HG03066 (cell line): ENCODE measurements at regions not wholly inside any gene's neighbourhood (a gene's known extent, or its start where the extent isn't known, plus 50 kb on each side); places are given as distances from the start of the nearest gene placed in this dataset.
"Not testable (repeated sequence)": the region's sequence is repeated elsewhere in the genome, so short reads cannot be mapped to it uniquely, and the experiment has no call there.

Source experiments
- ATAC-seq: cut with Tn5 transposase; IDR thresholded peaks from one replicate; pipeline ENCODE4 v1.9.1; 2021; ENCODE audit warnings: low read depth; ENCODE audit not compliant: unreplicated experiment

DNA sequence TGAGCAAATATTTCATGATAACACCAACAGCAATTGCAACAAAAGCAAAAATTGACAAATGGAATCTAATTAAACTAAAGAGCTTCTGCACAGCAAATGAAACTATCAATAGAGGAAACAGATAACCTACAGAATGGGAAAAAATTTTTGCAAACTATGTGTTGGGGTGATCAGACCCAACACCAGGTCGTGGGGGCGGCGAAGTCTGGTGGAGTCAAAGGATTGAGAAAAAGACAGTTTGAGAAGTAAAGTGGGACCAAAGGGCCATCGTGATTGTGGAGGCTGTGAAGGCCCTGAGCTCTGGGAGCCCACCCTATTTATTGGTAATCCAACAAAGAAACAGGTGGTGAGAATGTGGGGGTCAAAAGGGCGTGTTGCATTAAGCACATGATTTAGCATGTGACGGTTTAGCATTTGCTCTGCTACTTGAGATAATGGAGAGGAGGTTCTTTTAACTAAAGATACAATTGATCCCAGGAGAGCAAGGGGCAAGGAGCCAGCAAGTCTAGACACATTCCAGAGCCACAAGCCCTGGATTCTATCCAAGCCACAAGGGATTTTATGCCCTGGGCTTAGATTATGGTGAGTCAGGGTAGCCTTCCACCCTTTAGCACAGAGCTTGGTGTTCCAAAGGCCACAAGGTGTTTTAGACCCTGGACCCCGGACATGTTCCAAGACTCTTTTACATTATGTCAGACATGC, 65.5 kb upstream of the VLDLR start:
- not testable (repeated sequence) for ATAC-seq

DNA sequence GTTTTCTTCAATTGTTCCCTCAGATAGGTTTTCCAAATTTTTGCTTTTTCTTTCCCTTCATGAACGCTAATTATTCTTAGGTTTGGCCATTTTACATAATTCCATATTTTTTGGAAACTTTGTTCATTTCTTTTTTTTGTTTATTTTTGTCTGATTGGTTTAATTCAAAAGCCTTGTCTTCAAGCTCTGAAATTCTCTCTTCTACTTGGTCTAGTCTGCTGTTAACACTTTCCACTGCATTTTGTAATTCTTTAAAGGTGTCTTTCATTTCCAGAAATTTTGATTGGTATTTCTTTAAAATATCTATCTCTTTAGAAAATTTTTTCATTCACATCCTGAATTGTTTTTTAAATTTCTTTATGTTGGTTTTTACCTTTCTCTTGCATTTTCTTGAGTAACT, 63.9 kb upstream of the VLDLR start:
- no peak for ATAC-seq

DNA sequence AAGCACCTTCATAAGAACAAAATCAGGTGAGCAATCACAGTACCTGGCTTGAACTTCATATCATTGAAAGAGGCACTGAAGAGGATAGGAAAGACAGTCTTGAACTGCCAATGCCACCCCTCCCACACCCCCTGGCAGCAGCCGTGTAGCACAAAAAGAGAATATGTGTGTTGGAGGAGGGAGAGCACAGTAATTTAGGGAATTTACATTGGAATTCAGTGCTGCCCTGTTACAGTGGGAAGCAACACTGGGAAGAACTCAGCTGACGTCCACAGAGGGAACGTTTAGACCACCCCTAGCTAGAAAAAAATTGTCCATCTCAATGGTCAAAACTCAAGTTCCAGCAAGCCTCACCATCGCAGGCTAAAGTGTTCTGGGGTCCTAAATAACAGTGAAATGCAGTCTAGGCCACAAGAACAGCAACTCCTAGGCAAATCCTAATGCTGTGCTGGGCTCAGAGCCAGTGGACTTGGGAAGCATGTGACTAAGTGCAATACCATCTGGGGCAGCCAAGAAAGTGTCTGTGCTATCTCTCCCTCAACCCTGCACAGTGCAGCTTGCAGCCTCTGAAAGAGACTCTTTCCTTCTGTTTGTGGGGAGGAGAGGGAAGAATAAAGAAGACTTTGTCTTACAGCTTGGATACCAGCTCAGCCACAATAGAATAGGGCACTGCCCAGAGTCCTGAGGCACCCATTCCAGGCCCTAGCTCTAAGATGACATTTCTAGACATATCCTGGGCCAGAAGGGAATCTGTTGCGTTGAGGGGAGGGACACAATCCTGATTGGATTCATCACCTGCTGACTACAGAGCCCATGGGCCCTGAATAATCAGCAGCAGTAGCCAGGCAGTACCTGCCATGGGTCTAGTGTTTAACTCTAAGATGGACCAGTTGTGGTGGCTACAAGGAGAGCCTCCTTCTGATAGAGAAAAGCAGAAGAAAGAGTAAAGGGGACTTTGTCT, 62.1 kb upstream of the VLDLR start:
- no peak for ATAC-seq

DNA sequence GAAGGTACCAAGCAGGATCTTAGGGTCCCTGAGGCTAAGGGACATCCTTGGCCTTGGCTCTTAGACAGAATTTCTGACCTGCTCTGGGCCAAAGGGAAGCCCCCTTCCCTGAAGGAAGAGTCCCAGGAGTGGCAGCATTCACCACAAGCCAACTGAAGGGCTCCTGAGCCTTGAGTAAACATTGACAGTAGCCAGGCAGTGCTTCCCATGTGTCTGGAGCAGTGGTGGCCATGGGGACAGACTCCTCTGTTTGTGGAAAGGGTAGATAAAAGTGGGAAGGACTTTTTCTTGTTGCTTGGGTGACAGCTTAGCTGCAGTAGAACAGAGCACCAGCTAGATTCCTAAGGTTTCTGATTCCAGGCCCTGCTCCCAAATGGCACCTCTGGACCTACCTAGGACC, 61.4 kb upstream of the VLDLR start:
- no peak for ATAC-seq

DNA sequence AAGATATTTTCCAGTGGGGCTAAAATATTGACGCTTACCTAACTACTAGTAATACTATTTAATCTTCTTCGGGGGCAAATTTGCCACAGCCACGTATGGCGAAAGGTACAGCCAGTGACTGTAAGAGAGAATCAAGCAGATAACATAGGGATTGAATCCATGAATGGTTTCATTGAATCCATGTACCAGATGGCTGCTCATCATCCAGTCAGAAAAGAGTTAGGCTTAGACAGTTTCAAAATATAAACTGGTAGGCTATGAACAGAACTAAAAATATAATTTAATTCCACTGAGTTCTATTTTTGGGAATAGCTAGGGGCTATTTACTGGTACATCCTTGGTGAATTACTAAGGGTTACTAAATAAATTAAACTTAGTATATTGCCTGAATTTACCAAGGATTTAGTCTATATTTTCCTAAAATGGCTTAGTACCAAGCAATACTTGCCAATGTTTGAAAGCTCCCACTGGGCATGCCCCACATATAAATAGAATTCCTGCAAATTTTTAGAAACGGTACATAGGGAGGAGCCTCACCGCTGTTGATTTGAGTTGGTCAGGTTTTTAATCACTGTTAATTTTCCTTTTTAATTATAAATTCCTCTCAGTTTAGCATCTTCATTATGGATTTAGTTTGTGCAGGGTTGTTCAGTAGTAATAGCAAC, 55.8 kb upstream of the VLDLR start:
- no peak for ATAC-seq

DNA sequence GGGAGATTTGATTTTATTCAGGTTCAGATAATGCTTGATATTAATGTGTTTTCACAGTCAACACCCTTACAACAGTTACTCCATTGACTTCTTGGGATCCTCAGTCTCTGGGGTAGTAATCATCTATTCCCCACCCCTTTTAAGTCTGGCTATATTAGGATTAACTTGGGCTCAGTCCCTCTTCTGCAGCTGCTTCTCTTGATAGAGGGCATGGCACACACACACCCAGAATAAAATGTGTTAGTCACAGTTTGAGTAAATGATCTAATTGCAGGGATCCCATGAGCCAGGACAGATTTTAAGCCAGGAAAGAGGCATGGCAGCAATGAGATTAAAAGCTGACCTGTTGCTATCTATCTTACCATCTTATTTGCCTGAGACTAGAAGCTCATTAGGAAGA, 53.7 kb upstream of the VLDLR start:
- no peak for ATAC-seq

DNA sequence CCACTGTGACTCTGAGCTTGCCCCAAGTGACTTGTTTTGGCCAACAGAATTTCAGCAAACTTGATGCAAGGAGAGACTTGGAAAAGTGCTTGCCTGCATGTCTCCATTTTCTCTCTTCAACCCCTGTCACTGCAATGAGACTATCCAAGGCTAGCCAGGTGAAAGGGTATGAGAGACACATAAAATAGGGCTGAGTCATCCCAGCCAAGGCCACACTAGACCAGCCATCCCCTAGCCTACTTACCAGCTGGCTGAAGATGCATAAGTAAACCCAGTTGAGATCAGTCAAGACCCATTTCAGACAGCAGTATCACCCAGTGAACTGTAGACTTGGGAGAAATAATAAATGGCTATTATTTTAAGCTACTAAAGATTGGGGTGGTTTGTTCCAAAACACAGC, 52.9 kb upstream of the VLDLR start:
- ATAC-seq = no peak

DNA sequence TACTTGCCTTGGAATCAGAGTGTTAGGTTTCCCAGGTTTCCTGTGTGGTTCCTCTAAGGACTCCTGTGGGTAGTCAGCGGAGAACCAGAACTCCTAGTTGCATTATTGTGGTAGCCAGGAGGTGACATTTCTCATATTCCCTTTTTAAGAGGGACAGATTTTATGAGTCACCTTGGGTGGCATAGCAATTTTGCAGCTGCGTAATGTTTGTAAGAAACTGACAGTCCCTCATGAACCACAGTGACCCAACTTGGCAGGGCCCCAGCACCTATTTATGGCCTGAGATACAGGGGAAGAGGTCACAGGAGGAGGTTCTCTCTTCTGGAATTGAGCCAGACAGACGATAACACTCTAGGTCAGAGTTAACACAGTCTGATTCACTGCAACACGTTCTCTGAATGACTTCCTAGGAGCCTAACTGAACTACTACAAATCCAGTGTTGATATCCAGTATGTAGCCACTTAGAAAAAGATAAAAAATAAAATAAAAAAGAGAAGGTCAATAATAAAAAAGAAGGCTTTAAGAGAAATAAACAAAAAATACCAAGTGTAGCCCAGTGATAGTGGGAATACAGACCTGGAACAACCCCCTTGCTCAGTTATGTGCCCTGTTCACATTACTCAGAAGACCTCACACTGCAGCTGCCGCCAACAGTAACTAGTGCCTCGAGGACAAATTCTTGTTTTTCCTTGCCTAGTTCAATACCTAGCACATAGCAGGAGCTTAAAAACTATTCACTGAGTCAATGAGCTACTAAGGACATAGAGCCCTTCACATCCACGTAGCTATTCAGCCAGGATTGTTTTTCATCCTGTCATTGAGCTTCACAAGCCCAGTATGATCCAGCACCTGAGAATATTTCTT, 50.7 kb upstream of the VLDLR start:
- peak; percentile 97 for ATAC-seq
